Astrocyte of the cerebellum (primary cell): ENCODE measurements at regions not wholly inside any gene's neighbourhood (a gene's known extent, or its start where the extent isn't known, plus 50 kb on each side); places are given as distances from the start of the nearest gene placed in this dataset.

Experiments used
- DNase-seq: peaks from one replicate; pipeline ENCODE4 v3.0.0-alpha.2; 2011; ENCODE audit warnings: low read depth
- H3K4me3 ChIP-seq: 2 replicates; pipeline ENCODE4 v1.5.1; 2011; ENCODE audit warnings: mild to moderate bottlenecking, low read depth, low read length, moderate library complexity
- in situ Hi-C: cut with HindIII; loops from 2 replicates; pipeline ENCODE4 v1.10.0; 2017; ENCODE audit warnings: low sequenced_read_pairs
- TF ChIP-seq, protein P1 (sequence below): IDR thresholded peaks from 2 replicates; pipeline ENCODE4 v1.5.1; 2012; ENCODE audit warnings: low read length, low read depth, moderate library complexity, mild to moderate bottlenecking; ENCODE audit errors: missing control alignments

DNA sequence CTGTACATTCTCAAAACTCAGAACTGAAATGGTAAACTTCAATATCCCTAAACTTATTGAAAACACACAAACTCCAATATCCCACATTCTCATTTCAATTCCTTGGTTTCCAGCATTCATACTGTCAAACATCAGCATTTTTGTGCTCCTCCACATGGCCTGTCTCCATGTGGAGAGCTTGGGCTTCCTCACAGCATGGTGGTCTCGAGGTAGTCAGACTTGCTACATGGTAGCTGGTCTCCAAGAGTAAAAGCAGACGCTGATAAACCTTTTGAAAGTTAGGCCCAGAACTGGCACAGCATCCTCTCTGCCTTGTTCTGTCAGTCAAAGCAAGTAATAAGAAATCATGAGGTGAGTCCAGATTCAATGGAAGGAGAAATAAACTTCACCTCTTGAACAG is 70.5 kb downstream of the VCPKMT start:
- in situ Hi-C loops = no loop called here
- TF ChIP-seq, protein P1, sequence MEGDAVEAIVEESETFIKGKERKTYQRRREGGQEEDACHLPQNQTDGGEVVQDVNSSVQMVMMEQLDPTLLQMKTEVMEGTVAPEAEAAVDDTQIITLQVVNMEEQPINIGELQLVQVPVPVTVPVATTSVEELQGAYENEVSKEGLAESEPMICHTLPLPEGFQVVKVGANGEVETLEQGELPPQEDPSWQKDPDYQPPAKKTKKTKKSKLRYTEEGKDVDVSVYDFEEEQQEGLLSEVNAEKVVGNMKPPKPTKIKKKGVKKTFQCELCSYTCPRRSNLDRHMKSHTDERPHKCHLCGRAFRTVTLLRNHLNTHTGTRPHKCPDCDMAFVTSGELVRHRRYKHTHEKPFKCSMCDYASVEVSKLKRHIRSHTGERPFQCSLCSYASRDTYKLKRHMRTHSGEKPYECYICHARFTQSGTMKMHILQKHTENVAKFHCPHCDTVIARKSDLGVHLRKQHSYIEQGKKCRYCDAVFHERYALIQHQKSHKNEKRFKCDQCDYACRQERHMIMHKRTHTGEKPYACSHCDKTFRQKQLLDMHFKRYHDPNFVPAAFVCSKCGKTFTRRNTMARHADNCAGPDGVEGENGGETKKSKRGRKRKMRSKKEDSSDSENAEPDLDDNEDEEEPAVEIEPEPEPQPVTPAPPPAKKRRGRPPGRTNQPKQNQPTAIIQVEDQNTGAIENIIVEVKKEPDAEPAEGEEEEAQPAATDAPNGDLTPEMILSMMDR = no peak
- no peak for DNase-seq
- H3K4me3 ChIP-seq = no peak overlapping the region

DNA sequence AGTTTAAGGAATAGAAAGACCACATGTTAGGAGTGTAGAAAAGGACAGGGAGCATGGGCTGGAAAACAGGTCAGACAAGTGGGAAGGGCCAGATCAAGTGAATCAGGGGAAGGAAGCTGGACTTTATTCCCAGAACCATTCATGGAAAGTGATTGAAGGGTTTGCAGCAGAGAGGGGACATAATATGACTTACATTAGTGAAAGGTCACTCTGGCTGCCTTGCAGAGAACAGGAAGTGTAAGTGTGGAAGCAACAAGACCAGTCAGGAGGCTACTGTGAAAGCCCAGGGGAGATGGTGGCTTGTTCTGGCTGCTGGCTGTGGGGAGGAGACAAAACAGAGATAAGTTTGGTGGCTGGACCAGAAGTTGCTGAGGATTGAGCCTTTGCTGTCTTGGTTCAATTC is 69.1 kb downstream of the VCPKMT start:
- no peak overlapping the region for H3K4me3 ChIP-seq
- TF ChIP-seq, protein P1 = no peak
- no peak for DNase-seq
- in situ Hi-C loops = no loop called here

DNA sequence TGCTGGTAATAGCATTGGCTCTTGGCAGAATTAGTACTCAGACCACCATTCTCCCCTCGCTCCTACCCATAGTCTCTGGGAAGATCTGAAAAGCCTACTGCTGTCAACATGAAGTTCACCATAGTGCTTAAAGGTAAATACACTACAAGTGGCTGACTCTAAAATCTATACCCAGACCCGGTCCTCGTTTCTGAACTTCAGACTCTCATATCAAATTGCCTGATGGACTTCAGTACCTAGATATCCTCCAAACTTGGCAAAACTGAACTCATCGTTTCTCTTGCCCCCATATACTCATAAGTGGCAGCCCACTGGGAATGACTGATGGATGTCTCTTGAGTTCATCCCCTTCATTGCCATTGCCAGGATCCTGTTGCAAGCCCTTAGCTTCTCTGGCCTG is 67.3 kb downstream of the VCPKMT start:
- TF ChIP-seq, protein P1 = no peak
- in situ Hi-C loops = no loop called here
- H3K4me3 ChIP-seq = no peak overlapping the region
- no peak for DNase-seq

DNA sequence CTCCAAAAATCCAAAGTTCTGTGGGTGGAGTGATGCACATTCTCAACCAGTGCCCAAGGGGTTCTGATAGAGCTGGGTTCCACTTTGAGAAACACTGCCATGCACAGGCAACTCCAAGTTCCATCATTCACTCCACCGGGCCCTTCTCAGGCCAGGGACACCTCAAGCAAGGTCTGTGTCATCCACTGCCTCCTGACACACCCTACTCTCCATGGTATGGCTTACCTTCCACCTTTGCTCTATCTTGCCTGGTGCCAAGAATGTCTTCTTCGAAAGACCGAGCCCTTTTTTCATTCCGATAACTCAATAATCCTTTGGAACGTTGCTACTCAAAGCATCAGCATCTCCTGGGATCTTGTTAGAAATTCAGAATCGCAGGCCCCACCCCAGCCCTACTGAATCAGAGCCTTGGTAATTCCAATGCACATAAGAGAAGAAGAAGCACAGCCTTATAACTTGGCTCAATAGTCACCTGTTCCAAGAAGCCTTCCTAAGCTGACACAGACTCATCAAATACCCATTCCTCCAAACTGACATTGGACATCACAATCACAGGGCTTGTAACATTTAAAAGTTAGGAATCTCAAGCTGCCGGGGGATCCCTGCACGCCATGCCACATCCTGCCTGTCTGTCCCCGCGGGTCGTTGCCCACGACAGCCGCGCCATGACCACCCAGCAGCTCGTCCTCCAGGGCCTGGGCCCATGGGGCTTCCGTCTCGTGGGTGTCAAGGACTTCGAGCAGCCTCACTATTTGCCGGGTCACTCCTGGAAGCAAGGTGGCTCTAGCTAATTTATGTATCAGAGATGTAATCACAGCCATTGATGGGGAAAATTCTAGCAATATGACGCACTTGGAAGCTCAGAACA is 66.4 kb downstream of the VCPKMT start:
- in situ Hi-C loops = no loop called here

DNA sequence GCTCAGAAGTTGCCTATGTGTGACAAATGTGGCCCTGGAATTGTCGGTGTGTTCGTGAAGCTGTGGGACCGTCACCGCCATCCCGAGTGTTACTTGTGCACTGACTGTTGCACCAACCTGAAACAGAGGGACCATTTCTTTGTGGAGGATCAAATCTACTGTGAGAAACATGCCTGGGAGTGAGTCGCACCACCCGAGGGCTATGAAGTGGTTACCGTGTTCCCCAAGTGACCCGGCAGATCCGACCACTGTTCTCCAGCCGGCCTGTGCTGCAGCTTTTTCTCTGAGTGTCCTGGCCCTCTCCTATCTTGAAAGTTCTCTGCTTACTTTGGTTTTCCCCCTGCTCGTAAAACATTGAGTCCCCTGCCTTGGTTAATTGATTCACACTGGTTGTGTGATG is 65.3 kb downstream of the VCPKMT start:
- in situ Hi-C loops = no loop called here
- no peak overlapping the region for H3K4me3 ChIP-seq
- DNase-seq = no peak
- TF ChIP-seq, protein P1 = no peak

More for the DNA sequence above, 66.4 kb downstream of the VCPKMT start:
- DNase-seq = no peak
- TF ChIP-seq, protein P1 = no peak
- no peak overlapping the region for H3K4me3 ChIP-seq

DNA sequence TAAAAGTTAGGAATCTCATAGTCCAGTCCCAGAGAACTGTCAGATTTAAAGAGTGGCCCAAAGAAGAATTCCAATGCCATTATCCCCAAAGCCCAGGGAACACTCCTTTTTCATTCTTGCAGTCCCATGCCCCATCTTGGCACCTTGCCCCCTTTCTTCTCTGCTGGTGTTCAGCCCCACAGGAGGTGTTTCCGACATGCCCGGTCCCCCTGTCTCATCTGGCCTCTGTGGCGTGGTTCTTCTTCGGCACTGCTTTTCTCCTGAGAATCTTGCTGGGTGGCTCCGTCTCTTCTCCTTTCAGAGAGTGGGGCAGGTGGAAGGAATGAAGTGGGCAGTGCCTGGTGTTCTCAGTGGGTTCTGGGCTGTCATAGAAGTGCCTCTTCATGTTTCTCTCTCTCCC is 64.7 kb downstream of the VCPKMT start:
- DNase-seq = no peak
- TF ChIP-seq, protein P1 = no peak
- in situ Hi-C loops = no loop called here
- no peak overlapping the region for H3K4me3 ChIP-seq
